Keratinocyte (primary cell): ENCODE measurements at regions not wholly inside any gene's neighbourhood (a gene's known extent, or its start where the extent isn't known, plus 50 kb on each side); places are given as distances from the start of the nearest gene placed in this dataset.

Source experiments
- DNase-seq: peaks from one replicate; pipeline ENCODE4 v3.0.0-alpha.2; 2011; ENCODE audit warnings: low read depth, missing footprints, low spot score
- FAIRE-seq: peaks from 2 replicates; lab custom pipeline; 2011; peaks lifted over from hg19 to GRCh38; lab: Jason Lieb, UNC
- H2AFZ ChIP-seq: 2 replicates; pipeline ENCODE4 v1.6.0; 2012; ENCODE audit warnings: low read length, control low read depth, inconsistent platforms; ENCODE audit not compliant: control insufficient read depth
- H3K27ac ChIP-seq: 2 replicates; pipeline ENCODE4 v1.5.1; 2011; ENCODE audit warnings: low read length; ENCODE audit not compliant: control insufficient read depth, insufficient read depth
- H3K27me3 ChIP-seq: 3 replicates; pipeline ENCODE4 v1.6.0; 2011; ENCODE audit warnings: low read length; ENCODE audit not compliant: control insufficient read depth, insufficient read depth; ENCODE audit errors: extremely low read depth
- H3K36me3 ChIP-seq, 2 experiments: 2 replicates in 1 of 2; 3 replicates in 1 of 2; pipeline ENCODE4 v1.5.1; 2011; ENCODE audit warnings: low read length in 2 of 2, mild to moderate bottlenecking in 1 of 2; ENCODE audit not compliant: control insufficient read depth in 2 of 2, insufficient read depth in 2 of 2; ENCODE audit errors: extremely low read depth in 1 of 2
- H3K4me1 ChIP-seq: 3 replicates; pipeline ENCODE4 v1.5.1; 2011; ENCODE audit warnings: low read length; ENCODE audit not compliant: control insufficient read depth, insufficient read depth; ENCODE audit errors: extremely low read depth
- H3K4me2 ChIP-seq: 3 replicates; pipeline ENCODE4 v1.6.0; 2011; ENCODE audit warnings: low read depth, low read length; ENCODE audit not compliant: control insufficient read depth, insufficient read depth; ENCODE audit errors: extremely low read depth
- H3K4me3 ChIP-seq, 3 experiments: fragments of 200-600 bp in 1 of 3; sonication (generic) in 1 of 3; 2 replicates in 2 of 3; 3 replicates in 1 of 3; pipeline ENCODE4 v1.5.1; 2011 to 2016; ENCODE audit warnings: low read length in 3 of 3, mild to moderate bottlenecking in 3 of 3, control low read depth in 2 of 3, inconsistent platforms in 1 of 3, low read depth in 1 of 3, mixed read lengths in 1 of 3, mixed run types in 1 of 3, moderate library complexity in 1 of 3; ENCODE audit not compliant: control insufficient read depth in 2 of 3, insufficient read depth in 2 of 3; ENCODE audit errors: extremely low read depth in 1 of 3
- H3K79me2 ChIP-seq: 2 replicates; pipeline ENCODE4 v1.6.0; 2012; ENCODE audit warnings: low read length; ENCODE audit not compliant: control insufficient read depth, insufficient read depth
- H3K9ac ChIP-seq: 3 replicates; pipeline ENCODE4 v1.6.0; 2011; ENCODE audit warnings: low read length; ENCODE audit not compliant: control insufficient read depth, insufficient read depth; ENCODE audit errors: extremely low read depth
- H3K9me1 ChIP-seq: 3 replicates; pipeline ENCODE4 v1.6.0; 2011; ENCODE audit warnings: low read length; ENCODE audit not compliant: control insufficient read depth, insufficient read depth; ENCODE audit errors: extremely low read depth
- H3K9me3 ChIP-seq: 2 replicates; pipeline ENCODE4 v1.5.1; 2012; ENCODE audit warnings: low read depth, low read length; ENCODE audit not compliant: control insufficient read depth
- H4K20me1 ChIP-seq: 3 replicates; pipeline ENCODE4 v1.6.0; 2011; ENCODE audit warnings: low read length; ENCODE audit not compliant: control insufficient read depth, insufficient read depth; ENCODE audit errors: extremely low read depth
- EZH2 ChIP-seq: IDR thresholded peaks from one replicate; pipeline ENCODE4 v1.6.1; 2012; ENCODE audit warnings: inconsistent platforms, mild to moderate bottlenecking, low read length, moderate library complexity
- dilution Hi-C: fragments of 300-500 bp; cut with MboI; formaldehyde crosslinking; loops from one replicate; pipeline ENCODE4 v1.7.0; 2020; ENCODE audit warnings: low sequenced_read_pairs; ENCODE audit not compliant: extremely low pct_ligation_motif_present
- TF ChIP-seq, protein P1 (sequence below), 3 experiments: IDR thresholded peaks in 1 of 3; conservative IDR thresholded peaks in 1 of 3; optimal IDR thresholded peaks in 1 of 3; 2 replicates in 2 of 3; 3 replicates in 1 of 3; pipeline versions ENCODE3 to v1.5.1; 2011; ENCODE audit warnings: low read length in 3 of 3, mild to moderate bottlenecking in 3 of 3, moderate library complexity in 2 of 3, control low read depth in 1 of 3, inconsistent platforms in 1 of 3; ENCODE audit not compliant: insufficient read depth in 2 of 3; ENCODE audit errors: extremely low read depth in 1 of 3

GRCh38 chr4:163930086-163930485 is 435.6 kb downstream of the TMA16 start:
- no peaks in the 10 kb centered on the region for H3K4me1 ChIP-seq
- no peak overlapping the region for H3K9ac ChIP-seq
- H3K27ac ChIP-seq = no peak overlapping the region
- FAIRE-seq (no peak), DNase-seq (no peak)
- H3K9me3 ChIP-seq = no peaks in the 10 kb centered on the region
- H3K4me2 ChIP-seq = no peak overlapping the region
- H3K4me3 ChIP-seq = no peak overlapping the region
- no peaks in the 10 kb centered on the region for H3K79me2 ChIP-seq
- H3K27me3 ChIP-seq = no peaks in the 10 kb centered on the region
- no peaks in the 10 kb centered on the region for H3K36me3 ChIP-seq
- TF ChIP-seq EZH2 = no peak
- TF ChIP-seq, protein P1, sequence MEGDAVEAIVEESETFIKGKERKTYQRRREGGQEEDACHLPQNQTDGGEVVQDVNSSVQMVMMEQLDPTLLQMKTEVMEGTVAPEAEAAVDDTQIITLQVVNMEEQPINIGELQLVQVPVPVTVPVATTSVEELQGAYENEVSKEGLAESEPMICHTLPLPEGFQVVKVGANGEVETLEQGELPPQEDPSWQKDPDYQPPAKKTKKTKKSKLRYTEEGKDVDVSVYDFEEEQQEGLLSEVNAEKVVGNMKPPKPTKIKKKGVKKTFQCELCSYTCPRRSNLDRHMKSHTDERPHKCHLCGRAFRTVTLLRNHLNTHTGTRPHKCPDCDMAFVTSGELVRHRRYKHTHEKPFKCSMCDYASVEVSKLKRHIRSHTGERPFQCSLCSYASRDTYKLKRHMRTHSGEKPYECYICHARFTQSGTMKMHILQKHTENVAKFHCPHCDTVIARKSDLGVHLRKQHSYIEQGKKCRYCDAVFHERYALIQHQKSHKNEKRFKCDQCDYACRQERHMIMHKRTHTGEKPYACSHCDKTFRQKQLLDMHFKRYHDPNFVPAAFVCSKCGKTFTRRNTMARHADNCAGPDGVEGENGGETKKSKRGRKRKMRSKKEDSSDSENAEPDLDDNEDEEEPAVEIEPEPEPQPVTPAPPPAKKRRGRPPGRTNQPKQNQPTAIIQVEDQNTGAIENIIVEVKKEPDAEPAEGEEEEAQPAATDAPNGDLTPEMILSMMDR (optimal IDR thresholded peaks at IDR 0.05 in 1 of 3, IDR thresholded peaks at IDR 0.05 in 1 of 3, conservative IDR thresholded peaks at IDR 0.05 in 1 of 3; ENCODE audit: extremely low read depth in 1 of 3, insufficient read depth in 2 of 3, low read length in 3 of 3) = no peak
- no peaks in the 10 kb centered on the region for H4K20me1 ChIP-seq
- H3K9me1 ChIP-seq = no peaks in the 10 kb centered on the region
- dilution Hi-C loops = no loop called here
- H2AFZ ChIP-seq = no peak overlapping the region

DNA sequence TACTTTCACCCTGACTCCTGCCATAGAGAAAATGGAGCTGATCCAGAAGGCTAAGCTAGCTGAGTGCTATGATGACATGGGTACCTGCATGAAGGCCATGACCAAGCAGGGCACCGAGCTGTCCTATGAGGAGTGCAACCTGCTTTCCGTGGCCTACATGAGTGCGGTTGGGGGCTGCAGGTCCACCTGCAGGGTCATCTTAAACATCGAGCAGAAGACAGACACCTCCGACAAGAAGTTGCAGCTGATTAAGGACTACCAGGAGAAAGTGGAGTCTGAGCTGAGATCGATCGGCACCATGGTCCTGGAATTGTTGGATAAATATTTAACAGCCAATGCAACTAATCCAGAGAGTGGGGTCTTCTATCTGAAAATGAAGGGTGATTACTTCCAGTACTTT is 438.0 kb downstream of the TMA16 start:
- no peak overlapping the region for H3K4me2 ChIP-seq
- H3K36me3 ChIP-seq = no peaks in the 10 kb centered on the region
- no peaks in the 10 kb centered on the region for H4K20me1 ChIP-seq
- FAIRE-seq = no peak
- no peak overlapping the region for H3K27ac ChIP-seq
- no peaks in the 10 kb centered on the region for H3K79me2 ChIP-seq
- no peak overlapping the region for H3K9ac ChIP-seq
- H3K4me3 ChIP-seq = no peak overlapping the region
- no peak overlapping the region for H2AFZ ChIP-seq
- H3K27me3 ChIP-seq = no peaks in the 10 kb centered on the region
- H3K9me3 ChIP-seq = no peaks in the 10 kb centered on the region
- H3K4me1 ChIP-seq = no peaks in the 10 kb centered on the region
- dilution Hi-C loops = no loop called here
- no peaks in the 10 kb centered on the region for H3K9me1 ChIP-seq
- TF ChIP-seq, protein P1 (optimal IDR thresholded peaks at IDR 0.05 in 1 of 3, IDR thresholded peaks at IDR 0.05 in 1 of 3, conservative IDR thresholded peaks at IDR 0.05 in 1 of 3; ENCODE audit: extremely low read depth in 1 of 3, insufficient read depth in 2 of 3, low read length in 3 of 3) = no peak
- TF ChIP-seq EZH2 = no peak
- no peak for DNase-seq
